ENCODE measurements at regions not wholly inside any gene's neighbourhood (a gene's known extent, or its start where the extent isn't known, plus 50 kb on each side); places are given as distances from the start of the nearest gene placed in this dataset.
A peak's percentile ranks its signal among the peaks of the same experiment; 100 is the strongest.

- no peak for TF ChIP-seq GATA3 (IDR thresholded peaks at IDR 0.05; ENCODE audit: low read depth, low read length)
- no peak for TF ChIP-seq GATA2 (IDR thresholded peaks at IDR 0.05; ENCODE audit: low read depth, low read length)
Observed at GRCh38 chr3:31438742-31439141, 94.0 kb upstream of the STT3B start.

- TF ChIP-seq GATA2 (IDR thresholded peaks at IDR 0.05; ENCODE audit: low read depth, low read length) (no peak), GATA3 (IDR thresholded peaks at IDR 0.05; ENCODE audit: low read depth, low read length) (no peak)
Observed at GRCh38 chr3:31439890-31440750, 92.6 kb upstream of the STT3B start.

GRCh38 chr3:31440878-31441277 lies 91.8 kb upstream of the STT3B start:
- no peak for TF ChIP-seq GATA3 (IDR thresholded peaks at IDR 0.05; ENCODE audit: low read depth, low read length)
- TF ChIP-seq GATA2 (IDR thresholded peaks at IDR 0.05; ENCODE audit: low read depth, low read length): no peak

DNA sequence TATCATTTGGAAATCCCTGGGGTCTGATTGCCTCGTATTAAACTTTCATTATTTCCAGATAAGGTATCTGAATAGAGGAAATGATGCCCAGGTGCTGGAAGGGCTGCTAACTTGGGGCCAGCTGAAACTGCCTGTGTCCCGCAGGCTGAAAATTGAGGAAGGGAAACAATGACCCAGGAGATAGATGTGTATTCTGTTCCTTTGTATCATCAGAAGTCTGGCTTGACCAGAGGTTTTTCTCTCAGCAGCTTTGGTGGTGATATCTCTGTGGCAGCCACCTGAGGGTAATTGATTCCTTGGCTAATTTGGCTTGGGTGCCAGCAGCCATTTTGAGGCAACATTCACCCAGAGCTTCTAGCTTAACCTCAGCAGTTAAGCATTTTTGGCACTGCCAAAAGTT lies 90.0 kb upstream of the STT3B start:
- TF ChIP-seq GATA2 (IDR thresholded peaks at IDR 0.05; ENCODE audit: low read depth, low read length) (0 out of 2 replicates have a peak, but pooled peaks have one; percentile 1), GATA3 (IDR thresholded peaks at IDR 0.05; ENCODE audit: low read depth, low read length) (no peak)

GRCh38 chr3:31444220-31445142 lies 88.2 kb upstream of the STT3B start:
- TF ChIP-seq GATA3 (IDR thresholded peaks at IDR 0.05; ENCODE audit: low read depth, low read length) (no peak), GATA2 (IDR thresholded peaks at IDR 0.05; ENCODE audit: low read depth, low read length) (no peak)

DNA sequence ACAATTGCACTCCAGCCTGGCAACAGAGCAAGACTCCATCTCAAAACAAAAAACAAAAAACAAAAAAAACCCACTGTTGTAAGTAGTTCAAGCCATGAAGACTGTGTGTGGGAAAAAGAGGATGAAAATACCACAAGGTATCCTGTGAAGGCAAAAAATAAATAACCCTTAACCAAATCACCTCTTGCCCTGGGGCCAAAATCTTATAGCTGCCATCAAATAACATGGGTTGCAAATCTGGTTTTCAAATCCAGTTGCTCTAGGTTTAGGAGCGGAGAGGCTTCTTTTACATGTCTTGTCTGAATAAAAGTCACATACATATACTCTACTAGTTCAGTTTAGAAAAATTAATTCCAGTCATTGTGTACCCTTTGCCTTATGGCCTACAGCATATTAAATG lies 87.0 kb upstream of the STT3B start:
- TF ChIP-seq GATA3 (IDR thresholded peaks at IDR 0.05; ENCODE audit: low read depth, low read length) (no peak), GATA2 (IDR thresholded peaks at IDR 0.05; ENCODE audit: low read depth, low read length) (no peak)

GRCh38 chr3:31448035-31448881 lies 84.5 kb upstream of the STT3B start:
- TF ChIP-seq GATA2 (IDR thresholded peaks at IDR 0.05; ENCODE audit: low read depth, low read length): no peak
- TF ChIP-seq GATA3 (IDR thresholded peaks at IDR 0.05; ENCODE audit: low read depth, low read length): no peak

DNA sequence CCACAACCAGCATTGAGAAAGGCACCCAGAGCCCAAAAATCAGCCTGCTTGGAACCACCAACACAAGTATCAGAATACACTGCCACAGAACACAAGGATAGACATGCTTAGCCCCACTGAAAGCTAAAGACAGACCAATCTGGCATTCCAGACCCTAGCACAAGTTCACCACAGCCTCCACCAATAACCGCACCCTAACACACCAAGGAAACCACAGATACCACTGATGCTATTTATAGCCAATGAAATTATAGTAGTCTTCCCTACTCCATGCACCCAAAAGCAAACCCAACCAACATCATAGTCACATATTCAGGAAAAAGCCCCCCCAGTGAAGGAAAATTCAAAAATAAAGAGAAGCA lies 83.9 kb upstream of the STT3B start:
- TF ChIP-seq GATA2 (IDR thresholded peaks at IDR 0.05; ENCODE audit: low read depth, low read length): no peak
- TF ChIP-seq GATA3 (IDR thresholded peaks at IDR 0.05; ENCODE audit: low read depth, low read length): no peak

DNA sequence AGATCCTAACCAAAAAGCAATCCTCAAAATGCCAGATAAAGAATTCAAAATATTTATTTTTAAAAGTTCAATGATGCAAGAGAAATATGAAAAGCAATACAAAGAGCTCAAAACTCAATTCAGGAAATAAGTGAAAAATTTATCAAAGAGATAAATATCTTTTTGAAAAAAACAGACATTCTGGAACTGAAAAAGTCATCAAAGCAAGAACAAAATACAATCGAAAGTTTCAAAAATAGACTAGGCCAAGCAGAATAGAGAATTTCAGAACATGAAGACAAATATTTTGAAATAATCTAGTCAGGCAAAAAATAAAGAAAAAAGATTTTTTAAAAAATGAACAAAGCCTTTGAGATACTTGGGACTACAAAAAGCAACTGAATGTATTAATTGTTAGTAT lies 83.4 kb upstream of the STT3B start:
- no peak for TF ChIP-seq GATA3 (IDR thresholded peaks at IDR 0.05; ENCODE audit: low read depth, low read length)
- no peak for TF ChIP-seq GATA2 (IDR thresholded peaks at IDR 0.05; ENCODE audit: low read depth, low read length)

- TF ChIP-seq GATA2 (IDR thresholded peaks at IDR 0.05; ENCODE audit: low read depth, low read length) (no peak), GATA3 (IDR thresholded peaks at IDR 0.05; ENCODE audit: low read depth, low read length) (no peak)
Observed at GRCh38 chr3:31450345-31450744, 82.4 kb upstream of the STT3B start.

DNA sequence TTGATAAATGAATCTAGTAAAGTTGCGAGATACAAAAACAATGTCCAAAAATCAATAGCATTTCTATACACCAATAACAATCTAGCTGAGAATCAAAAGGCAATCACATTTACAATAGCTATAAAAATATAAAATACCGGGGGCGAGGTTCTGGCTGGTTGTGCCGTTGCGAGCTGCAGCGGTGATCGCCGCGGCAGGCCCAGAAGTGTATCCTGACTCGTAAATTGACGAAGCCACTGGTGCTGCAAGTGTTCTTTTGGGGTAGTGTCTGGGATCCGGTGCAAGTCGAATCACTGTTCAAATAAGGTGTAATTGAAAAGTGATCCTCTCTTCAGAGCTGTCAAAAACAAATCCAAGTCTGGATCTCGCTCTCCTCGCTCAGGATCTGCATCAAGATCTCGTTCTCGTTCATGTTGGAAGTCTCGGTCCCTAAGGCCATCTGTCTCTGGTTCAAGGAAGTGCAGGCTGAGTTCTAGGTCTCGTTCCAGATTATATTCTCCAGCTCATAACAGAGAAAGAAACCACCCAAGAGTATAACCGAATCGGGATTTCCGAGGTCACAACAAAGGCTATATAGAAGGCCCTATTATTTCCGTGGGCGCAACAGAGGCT lies 80.1 kb upstream of the STT3B start:
- TF ChIP-seq GATA2 (IDR thresholded peaks at IDR 0.05; ENCODE audit: low read depth, low read length): no peak
- no peak for TF ChIP-seq GATA3 (IDR thresholded peaks at IDR 0.05; ENCODE audit: low read depth, low read length)

DNA sequence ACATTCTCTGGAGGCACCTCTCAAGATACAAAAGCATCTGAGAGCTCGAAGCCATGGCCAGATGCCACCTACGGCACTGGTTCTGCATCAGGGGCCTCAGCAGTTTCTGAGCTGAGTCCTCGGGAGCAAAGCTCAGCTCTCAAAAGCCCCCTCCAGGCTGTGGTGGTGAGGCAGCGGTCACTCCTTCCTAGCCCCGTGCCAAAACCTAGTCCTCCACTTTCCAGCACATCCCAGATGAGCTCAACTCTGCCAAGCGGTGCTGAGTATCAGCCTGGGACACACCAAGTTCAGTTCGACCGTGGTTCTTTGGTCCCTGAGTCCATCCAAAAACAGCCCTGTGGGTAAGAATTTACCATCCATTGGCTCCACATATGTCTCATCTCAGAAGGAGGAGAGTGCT lies 79.3 kb upstream of the STT3B start:
- TF ChIP-seq GATA2 (IDR thresholded peaks at IDR 0.05; ENCODE audit: low read depth, low read length) (no peak), GATA3 (IDR thresholded peaks at IDR 0.05; ENCODE audit: low read depth, low read length) (no peak)

- no peak for TF ChIP-seq GATA2 (IDR thresholded peaks at IDR 0.05; ENCODE audit: low read depth, low read length)
- no peak for TF ChIP-seq GATA3 (IDR thresholded peaks at IDR 0.05; ENCODE audit: low read depth, low read length)
Observed at GRCh38 chr3:31455524-31455923, 77.2 kb upstream of the STT3B start.

Measured in SH-SY5Y (cell line).